COLO668 (cell line): ENCODE measurements at regions not wholly inside any gene's neighbourhood (a gene's known extent, or its start where the extent isn't known, plus 50 kb on each side); places are given as distances from the start of the nearest gene placed in this dataset.
A peak's percentile ranks its signal among the peaks of the same experiment; 100 is the strongest.

Source experiments
- DNase-seq: peaks from one replicate; lab custom pipeline; 2025; ENCODE audit not compliant: unreplicated experiment; lab: John Stamatoyannopoulos, UW

DNA sequence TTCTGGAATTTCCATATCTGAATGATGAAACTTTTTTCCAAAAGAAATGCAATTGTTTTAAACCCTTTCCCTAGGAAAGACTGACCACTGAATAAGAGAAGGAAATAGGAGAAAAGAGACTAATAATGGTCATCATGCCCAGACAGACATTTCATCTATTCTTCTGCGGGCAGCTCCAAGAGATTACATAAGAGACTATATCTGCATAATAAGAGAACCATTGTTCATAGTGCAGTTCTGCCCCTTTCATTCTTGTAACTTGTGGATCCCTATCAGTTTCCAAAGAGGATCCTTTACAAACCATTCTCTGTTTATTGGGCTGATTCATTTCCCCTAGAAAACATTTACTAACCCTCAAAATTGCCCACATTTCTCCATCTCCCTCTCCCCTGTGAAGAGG lies 197.8 kb downstream of the FSCB start:
- DNase-seq: no peak

DNA sequence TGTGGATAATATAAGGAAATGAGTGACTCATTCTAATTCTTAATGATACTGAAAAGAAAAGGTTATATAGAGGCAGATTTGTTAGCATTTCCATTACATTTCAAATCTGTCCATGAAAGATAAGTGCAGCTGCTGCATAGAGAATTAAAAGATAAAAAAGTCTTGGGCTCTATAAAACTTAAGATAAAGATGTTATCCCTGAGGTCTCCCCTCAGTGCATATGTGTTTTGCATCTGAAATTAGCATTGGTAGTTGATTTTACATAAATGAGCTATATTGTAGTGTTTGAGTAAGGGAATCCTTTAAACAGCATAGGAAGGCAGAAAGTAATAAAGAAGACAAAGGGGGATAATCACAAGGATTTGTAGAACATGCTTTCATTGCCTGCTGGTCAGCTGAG lies 206.2 kb downstream of the FSCB start:
- no peak for DNase-seq

DNA sequence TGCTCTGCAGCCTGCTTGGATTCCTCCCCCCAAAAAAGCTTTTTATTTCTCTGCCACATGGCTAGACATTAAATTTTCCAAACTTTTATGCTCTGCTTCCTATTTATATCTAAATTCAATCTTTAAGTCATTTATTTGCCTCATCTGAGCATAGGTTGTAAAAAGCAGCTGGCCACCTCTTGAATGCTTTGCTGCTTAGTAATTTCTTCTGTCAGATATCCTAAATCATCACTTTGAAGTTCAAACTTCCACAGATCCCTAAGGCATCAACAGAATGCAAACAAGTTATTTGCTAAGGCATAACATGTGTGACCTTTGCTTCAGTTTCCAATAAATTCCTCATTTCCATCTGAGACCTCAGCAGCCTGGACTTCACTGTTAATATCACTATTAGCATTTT lies 209.6 kb downstream of the FSCB start:
- DNase-seq: no peak

DNA sequence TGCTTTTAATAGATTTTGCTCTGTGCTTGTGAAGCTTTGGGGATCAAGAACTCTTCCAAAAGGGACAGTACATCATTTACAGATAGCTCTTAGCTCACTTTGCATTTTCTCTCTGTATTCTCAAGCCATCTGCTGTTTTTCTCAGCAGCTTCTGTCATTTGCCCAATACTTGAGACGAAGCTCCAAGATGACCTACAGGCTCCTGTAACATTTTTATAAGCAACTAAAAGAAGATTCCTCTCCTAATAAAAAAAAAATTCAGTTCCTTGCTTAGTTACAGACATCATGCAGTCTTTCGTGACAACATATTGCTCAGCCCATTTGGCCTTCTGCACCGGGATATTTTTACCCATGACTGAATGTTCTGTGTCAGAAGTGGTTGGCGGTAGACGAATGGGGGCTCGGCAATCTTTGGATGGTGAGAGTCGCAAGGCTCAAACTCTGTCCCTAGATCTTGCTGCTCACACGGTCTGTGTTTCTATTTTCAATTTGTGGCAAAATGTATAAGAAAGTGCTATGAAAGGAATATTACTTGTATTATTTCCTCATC lies 215.6 kb downstream of the FSCB start:
- no peak for DNase-seq

- no peak for DNase-seq
These were observed 219.2 kb downstream of the FSCB start for GRCh38 chr14:44287858-44288257.

GRCh38 chr14:44286201-44286600 lies 220.9 kb downstream of the FSCB start:
- DNase-seq: no peak

DNA sequence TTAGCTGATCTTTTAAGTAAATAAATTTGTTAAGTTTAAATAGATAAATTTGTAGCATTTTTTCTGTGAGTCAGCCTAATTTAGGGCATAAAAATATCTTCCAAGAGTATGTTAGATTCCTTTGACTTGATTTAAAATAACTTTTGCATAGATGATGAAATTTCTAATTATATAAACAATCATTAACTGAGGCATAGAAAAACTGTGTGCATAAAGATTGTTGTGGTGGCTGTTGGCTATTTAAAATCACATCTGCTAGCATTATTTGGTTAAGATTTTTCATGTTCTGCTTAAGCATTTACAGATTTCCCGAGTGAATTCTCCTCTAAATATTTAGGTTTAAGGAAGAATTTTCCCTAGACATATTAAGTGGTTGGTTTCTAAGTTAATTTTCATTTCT lies 223.2 kb downstream of the FSCB start:
- DNase-seq: no peak

DNA sequence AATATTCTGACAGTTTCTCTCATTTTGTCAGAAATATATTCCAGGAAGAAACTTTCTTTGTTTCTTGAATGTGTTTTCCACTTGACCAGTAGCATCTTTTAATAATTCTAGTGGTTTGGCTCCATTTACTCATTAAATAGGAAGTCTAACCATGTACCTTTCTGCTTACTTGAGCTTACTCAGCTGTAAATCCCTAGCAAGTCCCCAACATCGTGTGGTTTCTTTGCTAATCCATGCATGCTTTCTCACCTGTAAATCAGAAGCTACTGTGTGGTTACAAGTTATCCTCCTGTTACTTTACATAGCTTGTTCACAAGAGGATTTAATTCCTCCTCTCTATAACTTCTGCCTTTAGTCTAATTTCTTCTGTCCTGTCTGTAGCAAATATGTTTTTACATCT lies 227.7 kb downstream of the FSCB start:
- DNase-seq: no peak

GRCh38 chr14:44271637-44272036 lies 235.4 kb downstream of the FSCB start:
- DNase-seq: no peak

- DNase-seq: no peak
These were observed 236.1 kb downstream of the FSCB start for GRCh38 chr14:44271006-44271405.

- no peak for DNase-seq
These were observed 241.8 kb downstream of the FSCB start for GRCh38 chr14:44265246-44265645.

DNA sequence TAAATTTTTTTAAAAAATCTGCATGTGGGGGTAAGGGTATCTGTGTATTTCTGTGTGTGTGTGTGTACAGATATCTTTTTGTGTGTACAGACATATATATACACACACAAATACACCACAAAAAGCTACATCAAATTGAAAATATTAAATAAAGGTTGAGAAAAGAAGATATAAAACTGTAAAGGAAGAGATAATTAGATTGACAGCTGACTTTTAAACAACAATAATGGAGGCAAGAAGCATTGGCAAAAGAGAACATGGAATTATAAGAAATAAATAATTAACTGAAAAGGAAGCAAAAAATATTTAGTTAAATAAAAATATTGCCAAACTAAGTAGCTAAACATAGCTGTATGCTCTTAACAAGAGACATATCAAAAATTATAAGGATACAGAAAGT lies 291.4 kb downstream of the FSCB start:
- no peak for DNase-seq

DNA sequence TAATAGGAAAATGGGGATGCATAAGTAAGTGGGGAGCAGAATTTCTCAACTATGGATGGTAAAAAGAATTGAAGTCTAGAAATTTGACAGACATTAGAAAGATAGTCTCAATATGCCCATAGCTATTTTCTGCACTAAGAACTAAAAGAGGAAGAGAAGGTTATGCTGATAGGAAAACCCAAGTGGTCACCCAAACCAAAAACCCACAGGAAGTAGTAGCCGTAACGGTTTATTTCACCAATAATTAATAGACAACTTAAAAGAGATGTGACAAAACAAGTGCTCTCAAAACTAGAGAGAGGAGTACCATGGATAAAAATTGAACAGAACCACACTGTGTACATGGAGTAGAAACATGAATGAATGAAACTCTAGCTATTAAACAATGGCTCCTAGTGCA lies 295.4 kb downstream of the FSCB start:
- no peak for DNase-seq

GRCh38 chr14:44204061-44204835 lies 302.8 kb downstream of the FSCB start:
- DNase-seq: no peak

DNA sequence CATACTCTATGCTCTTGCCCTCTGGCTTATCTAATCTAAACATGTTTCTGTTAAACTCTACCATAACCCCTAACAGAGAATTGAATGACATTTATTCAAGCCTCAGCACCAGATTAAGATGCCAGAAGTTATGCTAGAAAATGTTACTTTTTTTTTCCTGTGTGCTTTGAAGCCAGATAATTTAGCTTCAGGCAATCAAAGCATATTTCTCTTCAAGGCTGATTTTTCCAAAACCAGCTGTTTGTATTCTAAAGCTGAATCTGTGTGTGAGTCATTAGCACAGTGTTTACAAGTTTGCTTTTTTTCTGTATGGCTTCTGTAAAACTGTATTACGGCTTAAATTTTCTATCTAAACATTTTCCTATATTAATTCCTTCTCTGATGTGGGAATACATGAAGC lies 326.1 kb downstream of the FSCB start:
- DNase-seq: no peak

DNA sequence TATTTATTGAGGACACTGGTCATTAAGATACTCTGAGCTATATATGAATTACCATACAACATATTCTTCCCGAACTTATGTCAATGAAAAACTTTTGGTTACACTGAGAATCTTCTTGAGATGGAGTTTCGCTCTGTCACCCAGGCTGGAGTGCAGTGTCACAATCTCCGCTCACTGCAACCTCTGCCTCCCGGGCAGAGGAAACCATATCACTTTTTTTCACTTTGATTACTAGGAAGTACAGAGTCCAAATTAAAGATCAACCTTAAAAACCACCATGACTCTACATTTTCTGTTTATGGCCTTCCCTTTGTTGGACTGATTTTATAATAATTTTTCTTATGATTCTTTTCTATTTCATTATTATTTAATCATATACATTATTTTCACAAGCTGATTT lies 336.5 kb downstream of the FSCB start:
- DNase-seq: no peak

DNA sequence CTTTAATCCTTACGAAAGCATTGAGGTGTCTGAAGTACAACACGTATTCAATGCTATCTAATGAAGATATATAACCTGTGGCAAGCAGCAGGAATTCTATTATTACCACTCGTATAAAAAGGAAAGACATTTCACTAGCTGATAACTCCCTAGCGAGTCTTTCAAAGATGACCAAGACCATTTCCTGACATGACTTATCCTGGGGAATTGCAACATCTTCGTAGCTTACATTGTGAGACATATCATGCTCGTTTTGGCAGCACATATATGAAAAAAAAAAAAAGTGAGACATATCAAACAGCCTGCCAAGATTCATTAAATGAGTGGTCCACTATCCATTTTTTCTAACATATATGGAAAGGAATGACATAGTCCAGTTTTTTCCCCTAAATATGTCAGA lies 337.0 kb downstream of the FSCB start:
- no peak for DNase-seq

GRCh38 chr14:44168566-44168965 lies 338.5 kb downstream of the FSCB start:
- no peak for DNase-seq

DNA sequence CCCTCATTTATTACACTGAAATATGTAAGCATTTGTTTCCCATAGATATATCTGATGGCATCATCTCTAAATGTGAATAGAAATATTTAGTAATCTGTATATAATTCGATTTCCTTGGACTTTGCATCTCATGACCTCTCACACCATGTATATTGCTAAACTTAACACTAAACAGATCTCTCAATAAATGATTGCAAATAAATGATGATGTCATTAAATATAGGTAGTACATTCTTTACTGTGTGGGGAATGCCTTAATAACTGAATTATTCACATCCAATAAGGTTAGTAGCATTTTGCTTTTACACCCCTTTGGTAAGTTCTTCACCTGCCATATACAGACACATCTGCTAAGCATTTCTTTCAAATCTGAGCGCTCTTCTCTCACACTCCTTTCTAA lies 340.5 kb downstream of the FSCB start:
- DNase-seq: no peak

- DNase-seq: no peak
These were observed 341.1 kb downstream of the FSCB start for GRCh38 chr14:44165936-44166335.

DNA sequence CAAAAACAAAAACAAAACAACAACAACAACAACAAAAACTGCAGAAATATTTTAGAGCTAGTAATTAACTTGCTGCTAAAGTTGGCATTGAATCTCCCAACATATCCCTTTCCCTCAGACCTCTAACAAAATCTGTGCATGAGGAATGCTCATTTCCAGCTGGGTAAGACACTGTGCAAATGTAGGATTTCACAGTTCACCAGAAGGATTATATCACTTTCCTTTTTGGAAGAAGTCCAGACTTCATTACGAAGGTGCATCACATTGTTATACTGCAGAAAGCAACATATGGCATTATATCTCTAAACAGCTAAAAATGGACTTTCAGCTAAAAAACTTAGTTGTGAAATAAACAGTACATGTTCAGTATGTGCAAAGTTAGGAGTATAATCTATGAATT lies 341.8 kb downstream of the FSCB start:
- DNase-seq: no peak

- DNase-seq: no peak
These were observed 343.1 kb downstream of the FSCB start for GRCh38 chr14:44163946-44164345.

- DNase-seq: peak; percentile 8
These were observed 344.9 kb downstream of the FSCB start for GRCh38 chr14:44162197-44162596.
